ENCODE measurements at regions not wholly inside any gene's neighbourhood (a gene's known extent, or its start where the extent isn't known, plus 50 kb on each side); places are given as distances from the start of the nearest gene placed in this dataset.

DNA sequence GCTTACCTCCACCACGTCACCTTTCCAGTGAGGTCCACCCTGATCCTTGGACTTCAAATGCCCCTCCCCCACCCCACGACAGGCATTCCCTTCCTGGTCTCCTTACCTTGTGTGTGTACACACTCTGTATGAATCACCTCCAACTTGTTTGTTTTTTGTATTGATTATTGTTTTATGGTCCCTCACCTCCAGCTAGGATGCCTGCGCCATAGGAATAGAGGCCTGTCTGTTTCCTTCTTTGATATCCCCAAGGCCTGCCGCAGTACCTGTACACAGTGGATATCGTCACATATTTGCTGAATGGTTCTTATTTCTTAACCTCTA, 219.6 kb upstream of the POU3F1 start:
- Histone ChIP-seq H3K9me3 (ENCODE audit: control insufficient read depth in 3 of 3, low read length in 3 of 3) (no peaks in the 10 kb centered on the region), H3K4me1 (ENCODE audit: control insufficient read depth in 3 of 3, insufficient read depth in 3 of 3, low read length in 3 of 3) (no peaks in the 10 kb centered on the region), H3K4me3 (ENCODE audit: low read length in 3 of 3) (no peak overlapping the region), H3K27me3 (ENCODE audit: control insufficient read depth in 3 of 3, insufficient read depth in 3 of 3, low read length in 3 of 3) (peaks cover 14 to 49% (median 22%) of the 10 kb centered on the region in 3 donors), H3K36me3 (ENCODE audit: control insufficient read depth in 3 of 3, insufficient read depth in 3 of 3, low read length in 3 of 3) (no peaks in the 10 kb centered on the region), H3K27ac (ENCODE audit: low read depth, low read length) (no peak overlapping the region), H3K9ac (ENCODE audit: low read depth in 1 of 3, low read length in 3 of 3) (no peak overlapping the region)

- H3K27me3 ChIP-seq (ENCODE audit: control insufficient read depth in 3 of 3, insufficient read depth in 3 of 3, low read length in 3 of 3) = peaks cover 12 to 45% (median 19%) of the 10 kb centered on the region in 3 donors
- no peak overlapping the region for H3K9ac ChIP-seq (ENCODE audit: low read depth in 1 of 3, low read length in 3 of 3)
- no peaks in the 10 kb centered on the region for H3K36me3 ChIP-seq (ENCODE audit: control insufficient read depth in 3 of 3, insufficient read depth in 3 of 3, low read length in 3 of 3)
- no peak overlapping the region for H3K4me3 ChIP-seq (ENCODE audit: low read length in 3 of 3)
- no peaks in the 10 kb centered on the region for H3K4me1 ChIP-seq (ENCODE audit: control insufficient read depth in 3 of 3, insufficient read depth in 3 of 3, low read length in 3 of 3)
- H3K27ac ChIP-seq (ENCODE audit: low read depth, low read length) = no peak overlapping the region
- no peaks in the 10 kb centered on the region for H3K9me3 ChIP-seq (ENCODE audit: control insufficient read depth in 3 of 3, low read length in 3 of 3)
These were observed 219.0 kb upstream of the POU3F1 start for GRCh38 chr1:38265293-38266196.

DNA sequence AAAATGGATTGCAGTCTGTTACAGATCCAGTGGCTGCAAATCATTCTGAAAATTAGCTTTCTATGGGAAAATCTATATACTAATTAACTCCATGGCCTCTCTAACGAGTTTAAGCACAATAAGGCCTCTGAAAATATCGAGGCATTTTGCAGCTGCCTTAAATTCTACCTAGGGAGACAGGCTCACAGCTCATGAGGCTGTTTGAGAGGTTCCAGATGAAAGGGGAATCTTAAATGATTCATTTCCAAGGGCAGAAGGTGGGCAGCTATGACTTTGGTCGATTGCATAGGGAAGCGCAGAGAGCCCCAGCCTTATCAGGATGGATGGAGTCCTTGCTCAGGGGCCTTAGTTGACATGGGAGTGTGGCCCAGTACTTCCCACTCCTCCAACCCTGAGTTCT, 216.8 kb upstream of the POU3F1 start:
- peaks cover 6 to 39% (median 14%) of the 10 kb centered on the region in 3 donors for H3K27me3 ChIP-seq (ENCODE audit: control insufficient read depth in 3 of 3, insufficient read depth in 3 of 3, low read length in 3 of 3)
- H3K4me1 ChIP-seq (ENCODE audit: control insufficient read depth in 3 of 3, insufficient read depth in 3 of 3, low read length in 3 of 3) = no peaks in the 10 kb centered on the region
- H3K36me3 ChIP-seq (ENCODE audit: control insufficient read depth in 3 of 3, insufficient read depth in 3 of 3, low read length in 3 of 3) = no peaks in the 10 kb centered on the region
- H3K4me3 ChIP-seq (ENCODE audit: low read length in 3 of 3) = no peak overlapping the region
- peaks cover 0 to 8% (median 0%) of the 10 kb centered on the region in 3 donors for H3K9me3 ChIP-seq (ENCODE audit: control insufficient read depth in 3 of 3, low read length in 3 of 3)
- no peak overlapping the region for H3K9ac ChIP-seq (ENCODE audit: low read depth in 1 of 3, low read length in 3 of 3)
- no peak overlapping the region for H3K27ac ChIP-seq (ENCODE audit: low read depth, low read length)

DNA sequence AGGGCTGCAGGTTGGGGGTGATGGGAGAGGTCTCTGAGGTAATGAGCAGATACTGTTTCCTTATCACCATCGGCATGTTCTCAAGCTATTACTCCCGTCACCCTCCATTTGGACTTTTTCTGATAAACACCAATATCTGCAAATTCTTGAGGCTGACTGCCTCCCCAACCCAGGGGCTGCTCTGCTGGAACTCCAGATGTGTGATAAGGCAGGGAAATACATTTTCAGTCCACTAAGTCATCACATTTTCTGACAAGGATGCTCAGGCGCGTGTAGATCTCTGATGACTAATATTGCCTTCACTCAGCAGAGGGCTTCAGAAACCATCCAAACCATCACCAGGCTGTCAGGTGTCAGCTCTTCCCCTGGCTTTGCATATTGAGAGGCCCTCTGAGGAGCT, 215.0 kb upstream of the POU3F1 start:
- H3K36me3 ChIP-seq (ENCODE audit: control insufficient read depth in 3 of 3, insufficient read depth in 3 of 3, low read length in 3 of 3) = no peaks in the 10 kb centered on the region
- no peak overlapping the region for H3K4me3 ChIP-seq (ENCODE audit: low read length in 3 of 3)
- no peaks in the 10 kb centered on the region for H3K4me1 ChIP-seq (ENCODE audit: control insufficient read depth in 3 of 3, insufficient read depth in 3 of 3, low read length in 3 of 3)
- peaks cover 6 to 33% (median 14%) of the 10 kb centered on the region in 3 donors for H3K27me3 ChIP-seq (ENCODE audit: control insufficient read depth in 3 of 3, insufficient read depth in 3 of 3, low read length in 3 of 3)
- H3K27ac ChIP-seq (ENCODE audit: low read depth, low read length) = no peak overlapping the region
- no peak overlapping the region for H3K9ac ChIP-seq (ENCODE audit: low read depth in 1 of 3, low read length in 3 of 3)
- H3K9me3 ChIP-seq (ENCODE audit: control insufficient read depth in 3 of 3, low read length in 3 of 3) = peaks cover 0 to 8% (median 0%) of the 10 kb centered on the region in 3 donors

DNA sequence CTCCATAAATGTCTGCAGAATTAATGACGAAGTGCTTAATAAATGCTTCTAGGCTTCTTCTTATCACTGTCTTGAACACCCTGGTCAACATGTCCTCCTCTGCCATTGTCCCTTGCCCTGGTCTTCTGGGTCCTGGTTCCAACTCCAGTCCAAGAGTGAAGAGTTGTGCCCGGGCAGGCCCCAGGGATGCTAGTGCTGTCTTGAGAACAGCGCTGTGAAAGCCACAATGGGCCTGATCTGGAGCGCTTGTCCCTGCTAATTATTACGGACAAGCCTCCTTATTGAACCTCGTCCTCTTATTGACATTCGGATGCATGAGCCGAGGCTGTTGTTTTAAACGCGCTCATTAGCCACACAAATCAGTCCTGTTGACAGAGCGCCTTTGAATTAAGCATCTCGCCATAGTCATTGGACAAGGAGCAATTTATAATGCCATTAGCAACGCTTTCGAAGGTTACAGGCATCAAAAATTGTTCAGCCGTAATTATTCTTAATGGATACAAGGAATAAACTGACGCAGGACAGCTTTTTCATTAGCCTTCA, 211.6 kb upstream of the POU3F1 start:
- peaks cover 0 to 8% (median 0%) of the 10 kb centered on the region in 3 donors for H3K9me3 ChIP-seq (ENCODE audit: control insufficient read depth in 3 of 3, low read length in 3 of 3)
- no peaks in the 10 kb centered on the region for H3K4me1 ChIP-seq (ENCODE audit: control insufficient read depth in 3 of 3, insufficient read depth in 3 of 3, low read length in 3 of 3)
- no peak overlapping the region for H3K27ac ChIP-seq (ENCODE audit: low read depth, low read length)
- no peaks in the 10 kb centered on the region for H3K36me3 ChIP-seq (ENCODE audit: control insufficient read depth in 3 of 3, insufficient read depth in 3 of 3, low read length in 3 of 3)
- no peak overlapping the region for H3K9ac ChIP-seq (ENCODE audit: low read depth in 1 of 3, low read length in 3 of 3)
- peaks cover 6 to 21% (median 17%) of the 10 kb centered on the region in 3 donors for H3K27me3 ChIP-seq (ENCODE audit: control insufficient read depth in 3 of 3, insufficient read depth in 3 of 3, low read length in 3 of 3)
- H3K4me3 ChIP-seq (ENCODE audit: low read length in 3 of 3) = no peak overlapping the region

DNA sequence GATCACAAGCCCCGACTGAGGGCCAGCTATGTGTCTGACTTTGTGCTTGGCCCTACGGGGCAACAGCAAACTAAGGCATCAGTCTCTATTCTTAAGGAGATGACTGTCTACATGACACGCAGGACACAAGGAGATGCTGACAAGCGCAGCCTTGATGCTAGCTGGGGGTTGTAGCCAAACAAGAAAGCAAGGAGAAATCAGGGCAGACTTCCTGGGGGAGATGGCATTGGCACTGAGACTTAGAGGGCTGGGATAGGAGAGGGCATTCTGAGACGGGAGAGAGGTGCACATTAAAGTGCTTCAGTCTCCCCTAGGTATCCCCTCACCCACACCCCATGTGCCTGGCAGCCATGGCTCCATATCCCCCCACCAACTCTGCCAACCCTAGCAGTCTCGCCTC, 210.8 kb upstream of the POU3F1 start:
- Histone ChIP-seq H3K27ac (ENCODE audit: low read depth, low read length) (no peak overlapping the region), H3K4me3 (ENCODE audit: low read length in 3 of 3) (no peak overlapping the region), H3K9me3 (ENCODE audit: control insufficient read depth in 3 of 3, low read length in 3 of 3) (peaks cover 0 to 8% (median 0%) of the 10 kb centered on the region in 3 donors), H3K4me1 (ENCODE audit: control insufficient read depth in 3 of 3, insufficient read depth in 3 of 3, low read length in 3 of 3) (no peaks in the 10 kb centered on the region), H3K36me3 (ENCODE audit: control insufficient read depth in 3 of 3, insufficient read depth in 3 of 3, low read length in 3 of 3) (no peaks in the 10 kb centered on the region), H3K9ac (ENCODE audit: low read depth in 1 of 3, low read length in 3 of 3) (no peak overlapping the region), H3K27me3 (ENCODE audit: control insufficient read depth in 3 of 3, insufficient read depth in 3 of 3, low read length in 3 of 3) (peaks cover 8 to 27% (median 25%) of the 10 kb centered on the region in 3 donors)

DNA sequence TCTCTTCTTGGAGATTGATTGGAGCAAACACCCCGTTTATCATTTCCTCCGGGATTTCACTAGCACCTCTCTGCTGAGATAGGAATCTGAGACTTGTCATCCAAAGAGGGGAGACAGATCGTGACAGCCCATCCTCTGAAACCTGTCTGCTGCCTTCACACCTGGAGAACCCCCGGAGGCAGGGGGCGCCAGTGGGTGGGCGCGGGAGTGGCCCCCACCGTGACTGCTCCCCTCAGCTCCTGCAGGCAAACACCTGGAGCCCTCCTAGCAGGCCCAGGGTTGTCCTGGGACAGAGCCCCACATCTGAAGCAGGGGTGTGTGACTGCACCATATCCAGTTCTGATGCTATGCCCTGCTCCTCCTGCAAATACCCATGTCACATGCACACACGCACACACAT, 209.5 kb upstream of the POU3F1 start:
- H3K9ac ChIP-seq (ENCODE audit: low read depth in 1 of 3, low read length in 3 of 3) = no peak overlapping the region
- H3K4me3 ChIP-seq (ENCODE audit: low read length in 3 of 3) = no peak overlapping the region
- H3K36me3 ChIP-seq (ENCODE audit: control insufficient read depth in 3 of 3, insufficient read depth in 3 of 3, low read length in 3 of 3) = no peaks in the 10 kb centered on the region
- H3K27ac ChIP-seq (ENCODE audit: low read depth, low read length) = no peak overlapping the region
- H3K4me1 ChIP-seq (ENCODE audit: control insufficient read depth in 3 of 3, insufficient read depth in 3 of 3, low read length in 3 of 3) = no peaks in the 10 kb centered on the region
- H3K27me3 ChIP-seq (ENCODE audit: control insufficient read depth in 3 of 3, insufficient read depth in 3 of 3, low read length in 3 of 3) = peaks cover 7 to 25% (median 24%) of the 10 kb centered on the region in 3 donors
- H3K9me3 ChIP-seq (ENCODE audit: control insufficient read depth in 3 of 3, low read length in 3 of 3) = peaks cover 0 to 8% (median 0%) of the 10 kb centered on the region in 3 donors

DNA sequence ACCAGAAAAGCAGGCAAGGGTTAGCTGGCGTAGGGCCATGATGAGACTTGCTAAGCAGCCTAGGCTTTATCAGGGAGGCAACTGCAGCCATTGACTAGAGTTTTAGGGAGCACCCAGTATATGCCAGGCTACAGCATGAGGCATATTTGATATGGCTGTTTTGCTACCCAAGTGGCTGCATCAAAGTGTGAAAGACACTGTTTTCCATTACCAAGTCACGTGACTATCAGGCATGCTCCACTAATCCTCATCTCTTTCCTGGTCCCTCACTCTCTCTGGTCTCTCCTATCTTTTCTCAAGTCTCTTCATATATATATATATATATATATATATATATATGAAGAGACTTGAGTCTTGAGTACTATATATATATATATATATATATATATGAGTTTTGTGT, 206.7 kb upstream of the POU3F1 start:
- Histone ChIP-seq H3K9ac (ENCODE audit: low read depth in 1 of 3, low read length in 3 of 3) (no peak overlapping the region), H3K27ac (ENCODE audit: low read depth, low read length) (no peak overlapping the region), H3K9me3 (ENCODE audit: control insufficient read depth in 3 of 3, low read length in 3 of 3) (no peaks in the 10 kb centered on the region), H3K4me3 (ENCODE audit: low read length in 3 of 3) (no peak overlapping the region), H3K36me3 (ENCODE audit: control insufficient read depth in 3 of 3, insufficient read depth in 3 of 3, low read length in 3 of 3) (no peaks in the 10 kb centered on the region), H3K27me3 (ENCODE audit: control insufficient read depth in 3 of 3, insufficient read depth in 3 of 3, low read length in 3 of 3) (peaks cover 7 to 35% (median 34%) of the 10 kb centered on the region in 3 donors), H3K4me1 (ENCODE audit: control insufficient read depth in 3 of 3, insufficient read depth in 3 of 3, low read length in 3 of 3) (no peaks in the 10 kb centered on the region)

GRCh38 chr1:38250356-38250755, 203.8 kb upstream of the POU3F1 start:
- Histone ChIP-seq H3K9me3 (ENCODE audit: control insufficient read depth in 3 of 3, low read length in 3 of 3) (no peaks in the 10 kb centered on the region), H3K4me1 (ENCODE audit: control insufficient read depth in 3 of 3, insufficient read depth in 3 of 3, low read length in 3 of 3) (peaks cover 0 to 3% (median 2%) of the 10 kb centered on the region in 3 donors), H3K9ac (ENCODE audit: low read depth in 1 of 3, low read length in 3 of 3) (no peak overlapping the region), H3K4me3 (ENCODE audit: low read length in 3 of 3) (no peak overlapping the region), H3K27ac (ENCODE audit: low read depth, low read length) (no peak overlapping the region), H3K36me3 (ENCODE audit: control insufficient read depth in 3 of 3, insufficient read depth in 3 of 3, low read length in 3 of 3) (no peaks in the 10 kb centered on the region), H3K27me3 (ENCODE audit: control insufficient read depth in 3 of 3, insufficient read depth in 3 of 3, low read length in 3 of 3) (peaks cover 7 to 40% (median 36%) of the 10 kb centered on the region in 3 donors)

GRCh38 chr1:38249001-38249400, 202.4 kb upstream of the POU3F1 start:
- Histone ChIP-seq H3K9ac (ENCODE audit: low read depth in 1 of 3, low read length in 3 of 3) (no peak overlapping the region), H3K4me3 (ENCODE audit: low read length in 3 of 3) (no peak overlapping the region), H3K9me3 (ENCODE audit: control insufficient read depth in 3 of 3, low read length in 3 of 3) (no peaks in the 10 kb centered on the region), H3K27ac (ENCODE audit: low read depth, low read length) (no peak overlapping the region), H3K36me3 (ENCODE audit: control insufficient read depth in 3 of 3, insufficient read depth in 3 of 3, low read length in 3 of 3) (no peaks in the 10 kb centered on the region), H3K27me3 (ENCODE audit: control insufficient read depth in 3 of 3, insufficient read depth in 3 of 3, low read length in 3 of 3) (peaks cover 7 to 36% (median 36%) of the 10 kb centered on the region in 3 donors), H3K4me1 (ENCODE audit: control insufficient read depth in 3 of 3, insufficient read depth in 3 of 3, low read length in 3 of 3) (peaks cover 0 to 3% (median 2%) of the 10 kb centered on the region in 3 donors)

Measured in skeletal muscle tissue (tissue), 3 donors.